Activated gamma-delta T cell (primary cell): ENCODE measurements at regions not wholly inside any gene's neighbourhood (a gene's known extent, or its start where the extent isn't known, plus 50 kb on each side); places are given as distances from the start of the nearest gene placed in this dataset.

ENCODE experiments used
- DNase-seq: peaks from one replicate; lab custom pipeline; 2025; lab: John Stamatoyannopoulos, UW

DNA sequence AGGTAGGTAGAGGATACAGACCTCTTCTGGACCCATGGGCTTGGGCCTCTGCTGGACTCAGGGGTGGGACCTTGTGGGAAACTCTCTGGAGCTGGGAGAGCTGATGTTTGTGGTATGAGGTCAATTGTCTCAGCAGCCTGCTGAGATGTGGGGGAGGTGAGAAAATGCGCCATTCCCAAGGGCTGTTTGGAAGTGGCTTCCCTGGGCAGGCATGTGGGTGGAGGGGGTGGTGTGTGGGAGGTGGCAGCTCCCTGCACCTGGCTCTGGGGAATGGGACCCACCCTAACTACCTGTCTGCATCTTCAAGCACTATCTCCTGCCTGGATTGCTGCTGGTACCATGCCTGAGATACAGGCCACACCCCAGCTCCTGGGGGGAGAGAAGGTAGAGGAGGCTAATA lies 97.4 kb upstream of the THY1 start:
- DNase-seq, result no peak

DNA sequence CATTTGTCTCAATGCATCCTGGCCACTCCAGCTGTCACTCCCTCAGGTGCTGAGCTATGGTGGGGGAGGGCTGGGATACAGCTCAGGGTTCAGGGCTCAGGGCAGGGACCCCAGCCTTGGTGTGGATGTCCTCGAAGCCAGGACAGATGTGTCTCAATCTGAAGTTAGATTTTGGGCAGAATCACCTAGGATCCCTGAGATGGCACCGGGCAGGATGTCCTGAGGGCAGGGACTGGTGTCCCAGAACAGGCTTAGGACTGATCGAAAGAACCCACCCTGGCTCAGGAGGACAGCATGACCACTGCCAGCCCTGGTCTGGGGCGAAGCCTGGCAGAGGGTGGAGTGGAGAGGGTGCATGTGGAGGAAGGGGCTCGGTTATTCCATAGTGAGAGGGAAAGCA lies 96.8 kb upstream of the THY1 start:
- no peak for DNase-seq

DNA sequence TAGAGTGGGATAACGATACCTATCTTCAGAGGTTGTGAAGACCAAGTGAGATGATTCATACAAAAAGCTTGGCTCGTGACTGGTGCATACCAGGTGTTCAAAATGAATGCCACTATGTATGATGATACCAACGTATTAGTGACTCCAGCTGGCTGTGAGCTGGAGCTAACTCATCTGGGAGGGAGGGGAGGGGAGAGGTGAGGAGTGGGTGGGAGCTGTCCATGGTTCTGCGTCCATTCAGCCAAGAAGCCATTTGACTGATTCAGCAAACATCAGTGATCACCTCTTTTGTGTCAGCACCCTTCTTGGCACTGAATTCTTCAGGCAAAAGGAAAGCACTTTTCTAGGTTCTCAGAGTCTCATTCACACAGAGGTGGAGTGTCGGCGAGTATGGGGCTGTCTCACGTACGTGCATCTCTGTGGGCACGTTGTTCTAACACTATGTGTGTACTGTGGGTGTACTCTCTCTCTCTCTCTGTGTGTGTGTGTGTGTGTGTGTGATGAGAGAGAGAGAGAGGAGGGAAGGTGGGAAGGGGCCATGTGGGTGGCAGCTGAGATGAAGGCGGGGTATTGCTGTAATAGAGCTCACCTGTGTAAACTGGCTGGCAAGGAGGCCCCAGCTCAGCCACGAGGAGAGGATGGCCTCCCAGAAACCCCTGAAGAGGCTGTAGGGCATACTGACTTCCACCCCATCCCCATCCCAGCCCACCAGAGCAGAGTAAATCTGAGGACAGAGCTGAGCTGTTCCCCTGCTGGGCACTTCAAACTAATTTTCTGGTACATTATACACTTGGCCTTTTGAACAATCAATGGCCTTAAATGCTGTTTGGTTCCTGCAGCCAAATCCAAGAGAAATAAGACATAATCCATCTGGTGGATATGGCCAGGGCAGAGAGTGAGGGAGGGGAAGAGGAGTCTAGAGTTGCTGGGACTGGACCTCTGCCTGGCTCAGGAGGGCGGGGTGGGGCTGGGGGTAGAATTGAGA lies 96.1 kb upstream of the THY1 start:
- DNase-seq, result no peak

DNA sequence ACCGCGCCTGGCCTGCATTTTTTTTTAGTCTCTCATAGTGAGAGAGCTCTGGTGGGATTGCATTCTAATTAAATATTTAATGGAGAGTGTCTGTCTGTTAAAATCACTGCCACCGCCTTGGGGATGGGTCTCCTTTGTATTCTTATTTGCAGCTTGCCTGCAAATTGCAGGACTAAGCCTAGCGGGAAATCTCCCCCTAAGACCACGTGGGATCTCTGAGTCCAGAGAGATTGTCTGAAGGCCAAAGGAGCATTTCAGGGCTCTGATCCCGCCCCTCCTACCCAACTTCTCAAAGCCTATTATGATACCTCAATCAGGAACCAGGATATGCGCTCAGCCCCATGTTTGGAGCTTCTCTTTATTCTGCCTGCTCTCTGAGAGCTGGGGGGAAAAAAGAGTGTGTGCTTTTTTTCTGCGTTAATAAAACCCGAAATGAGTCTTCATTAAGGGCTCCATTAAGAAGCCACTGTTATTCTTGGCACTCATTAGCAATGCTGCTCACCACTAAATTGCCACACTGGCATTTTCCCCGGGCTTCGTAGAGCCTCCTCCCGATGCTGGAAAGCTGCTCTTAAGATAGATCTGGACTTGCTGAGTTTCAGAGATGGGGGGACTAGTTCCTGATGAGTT lies 92.9 kb upstream of the THY1 start:
- DNase-seq, result no peak

DNA sequence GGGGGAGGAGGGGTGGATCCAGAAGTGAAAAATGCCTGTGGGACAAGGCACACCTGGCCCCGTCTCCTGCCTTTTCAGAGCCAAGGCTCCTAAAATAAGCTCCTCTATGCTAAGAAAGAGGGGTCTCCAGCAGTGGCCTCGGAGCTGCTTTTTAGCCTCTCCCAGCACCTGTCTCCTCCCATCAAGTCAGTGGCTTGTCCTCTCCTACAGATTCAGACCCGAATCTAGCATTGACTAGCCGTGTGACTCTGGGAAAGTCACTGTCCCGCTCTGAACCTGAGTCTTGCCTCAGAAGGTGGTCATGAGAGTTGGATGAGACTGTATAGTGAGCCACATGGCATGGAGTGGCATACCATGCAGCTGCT lies 90.8 kb upstream of the THY1 start:
- DNase-seq, result no peak

DNA sequence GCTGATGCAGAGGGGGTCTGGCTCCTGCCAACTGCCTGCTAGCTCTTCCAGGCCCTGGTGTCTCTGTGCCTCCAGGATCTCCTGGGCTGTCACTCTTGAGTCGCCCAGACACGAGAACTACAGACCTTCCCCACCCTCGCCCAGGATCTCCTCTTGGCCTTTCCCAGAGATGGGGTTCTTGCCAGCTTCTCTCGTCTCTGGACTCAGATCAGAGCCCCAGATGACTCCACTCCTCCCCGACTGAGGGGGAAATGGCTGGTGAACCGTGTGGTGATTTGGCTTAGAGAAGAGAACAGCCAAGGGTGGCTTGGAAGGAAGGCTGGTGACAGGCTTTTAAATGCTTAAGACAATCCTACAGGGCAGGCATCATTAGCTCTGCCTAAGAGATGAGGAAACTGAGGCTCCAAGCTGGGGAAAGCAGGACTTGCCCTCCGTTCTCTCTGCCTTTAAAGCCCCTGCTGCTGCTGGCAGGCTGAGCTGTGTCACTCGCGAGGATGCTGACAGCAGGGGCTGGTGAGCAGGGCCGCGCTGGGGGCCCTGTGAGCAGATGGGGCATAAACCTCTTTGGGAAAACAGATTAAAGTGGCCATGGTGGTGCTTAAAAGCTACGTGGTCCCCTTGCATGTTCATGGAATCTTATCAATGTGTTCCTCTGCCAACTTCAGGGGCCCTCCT lies 90.3 kb upstream of the THY1 start:
- DNase-seq, result no peak

DNA sequence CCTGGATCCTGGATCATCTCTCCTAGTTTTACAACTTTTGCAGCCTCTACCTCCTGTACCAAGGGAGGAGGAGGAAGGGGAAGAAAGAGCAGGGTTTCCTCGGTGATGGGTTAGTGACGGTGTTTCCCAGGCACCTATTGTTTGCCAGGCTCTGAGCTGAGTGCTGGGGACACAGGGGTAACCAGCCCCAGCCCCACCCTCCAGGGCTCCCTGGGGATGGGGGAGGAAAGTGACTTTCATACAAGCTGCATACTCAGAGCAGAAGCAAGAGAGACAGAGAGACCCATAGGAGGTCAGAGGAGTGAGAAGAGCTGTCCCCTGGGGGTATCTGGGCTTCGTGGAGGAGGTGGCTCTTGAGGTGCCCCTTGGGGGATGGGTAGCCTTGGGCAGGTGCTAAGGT lies 89.4 kb upstream of the THY1 start:
- no peak for DNase-seq

DNA sequence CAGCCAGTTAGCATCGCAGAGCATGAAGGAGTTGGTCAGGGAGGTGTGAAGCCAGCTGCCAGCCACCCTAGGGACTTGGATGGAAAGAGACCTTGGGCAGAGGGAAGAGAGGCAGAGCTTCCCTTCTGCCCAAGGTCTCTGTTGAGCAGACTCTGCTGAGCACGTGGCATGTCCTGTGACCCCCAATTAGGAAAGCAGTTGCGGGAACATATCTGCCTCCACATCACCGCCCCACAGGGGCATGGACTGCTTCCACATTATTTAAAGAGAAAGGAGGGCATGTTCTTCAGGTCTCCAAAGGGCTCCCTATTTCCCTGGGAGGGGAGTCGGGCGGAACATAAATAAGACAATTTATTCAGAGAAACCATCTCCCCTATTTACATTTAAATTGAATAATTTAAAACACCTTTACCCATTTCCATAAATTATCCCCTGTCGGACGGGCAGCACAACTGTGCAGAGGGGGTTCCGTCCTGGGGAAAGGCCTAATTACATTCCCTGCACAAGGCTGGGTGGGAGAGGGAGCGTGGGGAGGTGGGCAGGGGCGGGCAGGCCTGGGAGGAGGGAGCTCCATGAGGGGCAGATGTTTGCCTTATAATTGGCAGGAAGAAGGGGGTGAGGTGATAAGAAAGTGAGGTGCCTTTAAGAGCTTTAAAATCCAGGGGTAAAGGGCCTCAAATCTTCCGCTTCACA lies 88.8 kb upstream of the THY1 start:
- DNase-seq, result no peak

DNA sequence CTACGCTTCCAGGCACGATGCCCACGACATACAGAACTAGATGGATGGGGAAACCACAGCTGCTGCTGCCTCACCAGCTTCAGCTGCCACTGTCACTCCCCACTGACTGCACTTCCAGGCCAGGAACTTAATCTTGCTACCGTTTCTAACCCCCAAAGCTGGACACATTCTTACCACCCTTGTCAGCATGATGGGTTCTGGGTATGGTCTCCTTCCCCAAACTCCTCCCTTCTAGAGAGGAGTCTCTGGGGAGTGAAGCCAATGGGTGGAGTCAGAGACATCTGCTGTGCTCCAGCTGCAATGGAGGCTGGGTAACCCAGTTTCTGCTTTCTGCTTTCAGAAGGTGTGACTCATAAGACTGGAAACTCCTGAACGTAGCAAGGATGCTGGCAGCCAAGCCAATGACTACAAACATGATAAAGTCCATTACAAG lies 87.0 kb upstream of the THY1 start:
- DNase-seq, result no peak

DNA sequence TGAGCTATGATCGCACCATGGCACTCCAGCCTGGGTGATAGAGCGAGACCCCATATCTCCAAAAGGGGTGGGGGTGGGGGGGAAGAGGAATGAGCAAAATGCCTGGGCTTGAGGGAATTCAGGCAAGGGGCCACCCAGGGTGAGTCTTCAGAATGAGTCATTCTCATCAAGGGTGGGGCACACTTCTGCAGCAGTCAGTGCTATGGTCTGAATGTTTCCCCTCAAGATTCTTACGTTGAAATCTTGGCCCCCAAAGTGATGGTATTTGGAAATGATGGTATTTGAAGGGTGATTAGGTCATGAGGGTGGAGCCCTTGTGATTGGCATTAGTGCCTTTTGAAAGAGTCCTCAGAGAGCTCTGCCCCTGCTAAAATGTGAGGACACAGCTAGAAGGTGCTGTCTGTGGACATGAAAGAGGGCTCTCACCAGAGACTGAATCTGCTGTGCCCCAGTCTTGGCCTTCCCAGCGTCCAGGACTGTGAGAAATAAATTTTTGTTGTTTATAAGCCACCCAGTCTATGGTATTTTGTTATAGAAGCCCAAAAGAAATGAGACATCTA lies 86.4 kb upstream of the THY1 start:
- DNase-seq, result no peak

DNA sequence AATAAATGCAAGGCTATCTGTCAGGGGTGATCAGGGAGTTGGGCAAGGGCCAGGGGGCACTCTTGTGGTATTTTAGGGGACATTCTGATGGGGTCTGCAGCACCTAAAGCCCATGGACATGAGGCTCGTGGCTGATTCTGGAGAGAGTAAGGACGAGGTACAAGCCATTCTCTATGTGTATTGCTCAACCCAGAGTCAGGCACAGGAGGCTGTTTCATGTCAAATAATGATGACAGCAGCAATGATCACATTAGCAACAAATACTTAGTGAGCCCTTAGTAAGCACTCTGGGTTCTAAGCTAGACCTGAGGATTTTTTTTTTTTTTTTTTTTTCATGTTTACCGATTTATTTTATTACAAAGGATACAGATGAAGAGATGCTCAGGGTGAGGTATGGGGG lies 83.5 kb upstream of the THY1 start:
- DNase-seq, result no peak

DNA sequence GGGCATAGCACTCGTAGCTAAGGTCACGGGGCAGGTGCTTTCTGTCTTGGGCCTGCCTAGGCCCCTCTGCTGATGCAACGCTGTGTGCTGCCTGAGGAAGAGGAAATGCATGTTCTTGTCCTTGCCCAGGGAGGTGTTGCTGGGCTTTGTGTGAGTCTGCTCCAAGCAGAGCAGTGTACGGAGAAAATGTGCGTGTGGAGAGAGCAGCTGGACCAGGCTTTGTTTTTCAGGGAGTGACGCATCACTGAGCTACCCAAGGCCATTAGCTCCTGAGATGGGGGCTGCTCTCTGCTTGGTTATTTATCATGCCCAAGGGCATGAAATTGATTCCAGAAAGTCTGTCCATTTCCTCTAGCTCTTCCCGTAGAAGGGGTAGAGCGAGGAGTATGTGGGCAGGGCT lies 82.9 kb upstream of the THY1 start:
- no peak for DNase-seq

DNA sequence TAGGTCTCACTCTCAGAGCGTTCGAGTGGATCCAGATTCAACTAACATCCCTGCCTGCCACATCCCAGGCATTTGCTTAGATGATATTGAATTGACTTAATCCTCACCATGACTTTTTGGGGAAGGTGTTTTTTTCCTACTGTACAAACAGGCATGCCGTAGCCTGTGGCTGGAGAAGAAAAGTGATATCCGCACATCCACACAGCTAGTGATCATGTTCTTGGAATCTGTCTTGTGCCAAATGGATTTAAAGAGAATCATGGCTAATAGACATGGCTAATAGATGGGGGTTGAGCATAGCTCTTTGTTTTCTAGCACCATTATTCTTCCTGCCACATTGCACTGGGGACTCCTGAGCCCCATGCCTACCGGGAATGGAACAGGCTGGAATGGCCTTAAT lies 82.1 kb upstream of the THY1 start:
- no peak for DNase-seq

DNA sequence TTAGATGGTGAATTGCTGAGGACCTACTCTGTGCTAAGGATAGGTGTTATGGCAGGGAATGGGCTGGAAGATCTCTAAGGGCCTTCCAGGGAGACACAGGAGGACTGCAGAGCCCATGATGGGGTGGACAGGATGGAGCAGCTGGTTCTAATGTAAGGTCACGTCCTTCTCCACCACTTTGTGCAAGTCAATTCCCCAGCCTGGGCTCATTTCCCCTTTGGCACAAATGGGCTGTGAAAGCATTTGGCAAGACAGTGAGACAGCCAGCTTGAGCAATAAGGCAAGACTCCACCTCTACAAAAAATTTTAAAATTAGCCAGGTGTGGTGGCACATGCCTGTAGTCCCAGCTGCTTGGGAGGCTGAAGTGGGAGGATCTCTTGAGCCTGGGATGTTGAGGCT lies 81.4 kb upstream of the THY1 start:
- DNase-seq, result no peak

DNA sequence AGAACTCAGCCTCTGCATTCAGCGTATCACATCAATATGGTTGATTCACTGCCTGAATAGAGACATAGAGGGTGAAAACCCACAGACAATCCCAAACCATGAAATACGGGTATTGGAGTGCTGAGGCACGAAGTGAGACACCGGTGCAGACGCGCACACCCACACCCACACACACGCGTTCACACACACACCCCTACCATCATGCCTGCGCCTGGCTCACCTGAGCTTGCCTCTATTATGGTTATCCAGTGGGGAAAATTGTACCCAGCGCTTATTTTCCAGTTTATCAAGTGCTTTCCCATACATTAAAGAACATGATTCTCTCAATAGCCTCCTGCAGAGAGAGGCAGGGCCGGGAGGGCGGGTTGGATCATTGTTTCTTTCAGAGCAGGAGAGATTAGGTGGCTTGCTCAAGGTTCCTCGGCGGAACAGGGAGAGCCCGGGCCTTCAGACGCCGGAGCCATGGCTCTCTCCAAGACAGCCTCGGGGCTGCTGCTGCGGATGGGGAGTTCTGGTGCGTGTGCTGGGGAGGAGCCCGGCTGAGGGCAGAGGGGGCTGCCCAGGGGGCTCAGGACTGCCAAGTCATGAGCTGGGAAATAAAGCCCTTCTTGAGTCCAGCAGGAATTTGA lies 78.9 kb upstream of the THY1 start:
- DNase-seq, result no peak

DNA sequence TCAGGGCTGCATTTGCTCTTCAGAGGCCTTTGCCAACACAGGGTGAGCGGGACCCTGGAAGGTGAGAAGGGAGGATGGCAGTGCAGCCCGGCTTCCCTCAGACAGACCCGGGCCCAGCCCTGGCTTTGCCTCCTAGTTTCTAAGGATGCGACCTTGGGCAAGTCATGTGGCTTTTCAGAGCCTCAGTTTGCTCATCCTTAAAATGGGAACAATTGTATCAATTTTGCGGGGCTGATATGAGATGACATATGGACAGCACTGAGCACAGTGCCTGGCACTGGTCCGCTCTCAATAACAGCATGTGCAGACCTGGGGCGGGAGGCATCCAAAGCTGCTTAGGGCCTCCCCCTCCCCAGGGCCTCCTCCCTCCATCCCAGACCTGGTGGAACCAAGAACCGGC lies 74.7 kb upstream of the THY1 start:
- DNase-seq, result no peak

DNA sequence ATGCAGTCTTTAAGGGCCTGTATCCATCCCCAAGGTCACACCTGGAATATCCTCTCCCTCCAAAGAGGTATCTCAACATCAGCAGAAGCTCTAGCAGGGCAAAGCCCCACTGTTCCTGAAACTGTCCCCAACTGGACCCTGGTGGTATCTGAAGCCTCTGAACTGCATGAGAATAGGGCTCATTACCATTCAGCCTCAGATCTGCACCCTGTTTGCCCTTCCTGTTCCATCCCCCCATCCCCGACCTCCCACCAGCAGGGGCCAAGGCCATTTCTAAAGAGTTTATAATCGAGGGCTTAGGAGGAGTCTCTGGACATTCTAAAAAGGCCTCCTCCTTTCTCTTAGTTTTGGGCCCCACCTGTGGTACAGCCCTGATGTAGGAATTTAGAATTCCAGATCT lies 74.0 kb upstream of the THY1 start:
- DNase-seq, result no peak

DNA sequence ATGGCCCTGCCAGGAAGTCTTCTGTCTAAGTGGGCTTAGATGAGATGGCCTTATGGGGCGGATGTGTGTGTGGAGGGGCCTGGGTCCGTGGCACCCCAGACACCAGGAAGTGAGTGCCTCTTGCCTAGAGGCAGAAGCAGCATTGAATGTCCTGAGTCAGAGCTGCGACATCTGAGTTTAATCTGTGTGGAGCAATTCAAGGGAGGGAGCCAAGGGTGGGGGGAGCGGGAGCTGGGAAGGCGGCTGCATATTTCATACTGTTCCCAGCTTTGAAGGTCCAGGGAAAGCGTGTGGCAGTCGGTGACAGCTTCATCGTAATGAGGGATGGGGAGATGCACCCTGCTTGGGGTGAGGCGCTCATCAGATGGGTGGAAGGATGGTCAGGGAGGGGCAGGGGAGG lies 73.5 kb upstream of the THY1 start:
- DNase-seq, result no peak

DNA sequence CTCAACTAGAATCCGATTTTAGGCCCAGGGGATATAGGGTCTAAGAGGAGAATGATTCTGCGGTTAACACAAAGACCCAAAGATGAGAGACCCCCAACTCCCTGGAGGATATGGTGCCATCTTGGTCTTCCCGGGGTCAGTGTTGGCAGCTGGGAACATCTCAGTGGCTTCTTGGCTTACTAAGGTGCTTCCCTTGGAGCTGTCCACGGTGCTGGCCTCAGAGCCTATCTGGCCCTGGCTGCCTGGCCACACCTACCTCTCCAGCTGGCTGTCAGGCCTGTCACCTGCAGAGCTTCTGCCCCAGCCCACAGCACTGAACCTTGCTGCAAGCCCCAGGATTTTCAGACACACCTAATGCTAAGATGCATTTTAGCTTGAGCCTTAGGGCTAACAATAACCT lies 70.7 kb upstream of the THY1 start:
- no peak for DNase-seq

DNA sequence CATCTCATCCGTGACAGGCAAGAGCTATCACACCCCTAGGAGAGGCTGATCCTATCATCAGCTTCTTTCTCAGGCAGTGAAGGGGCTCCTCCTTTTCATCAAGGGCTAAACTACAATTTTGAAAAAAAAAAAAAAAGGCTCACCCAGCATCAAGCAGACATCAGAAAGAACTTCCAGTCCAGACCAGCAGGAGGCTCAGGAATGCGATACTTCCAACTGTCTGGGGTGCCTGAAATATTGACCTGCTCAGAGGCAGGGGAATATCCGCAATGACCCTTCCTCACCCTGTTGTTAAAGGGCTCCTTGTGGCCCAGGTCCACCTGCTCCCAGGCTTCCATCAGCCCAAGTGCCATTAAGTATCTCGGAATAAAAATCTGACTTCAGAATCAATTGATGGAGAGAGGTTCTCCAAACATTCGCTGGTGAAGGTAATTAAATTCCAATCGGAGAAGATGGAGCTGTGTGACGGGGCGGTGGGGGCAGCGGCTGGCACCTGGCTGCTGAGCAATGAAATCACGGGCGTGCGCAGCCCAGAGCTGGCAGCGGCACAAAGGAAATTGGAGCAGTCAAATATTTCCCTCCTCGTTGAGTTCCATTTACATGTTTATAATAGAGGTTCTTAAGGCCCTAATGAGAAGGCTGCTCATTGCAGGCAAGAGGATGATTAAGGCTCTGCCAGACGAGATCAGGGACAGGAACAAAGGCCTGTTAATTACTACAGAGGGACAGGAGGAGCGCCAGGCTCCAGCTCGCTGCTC lies 69.0 kb upstream of the THY1 start:
- no peak for DNase-seq
